Kidney epithelial cell (primary cell): ENCODE measurements at regions not wholly inside any gene's neighbourhood (a gene's known extent, or its start where the extent isn't known, plus 50 kb on each side); places are given as distances from the start of the nearest gene placed in this dataset.

Source experiments
- DNase-seq: peaks from one replicate; pipeline ENCODE4 v3.0.0-alpha.2; 2010; ENCODE audit warnings: low read depth
- H3K27me3 ChIP-seq: 2 replicates; pipeline ENCODE4 v1.6.0; 2011; ENCODE audit warnings: low read length; ENCODE audit not compliant: control insufficient read depth, insufficient read depth
- H3K36me3 ChIP-seq: 2 replicates; pipeline ENCODE4 v1.5.1; 2011; ENCODE audit warnings: low read length; ENCODE audit not compliant: control insufficient read depth, insufficient read depth
- H3K4me3 ChIP-seq: 2 replicates; pipeline ENCODE4 v1.5.1; 2011; ENCODE audit warnings: low read depth, mild to moderate bottlenecking, control low read depth, low read length
- CTCF ChIP-seq: IDR thresholded peaks from 2 replicates; pipeline ENCODE4 v1.5.1; 2011; ENCODE audit warnings: mild to moderate bottlenecking, moderate library complexity, low read length, control low read depth, inconsistent platforms; ENCODE audit not compliant: insufficient read depth, poor library complexity, severe bottlenecking

- no peak overlapping the region for H3K4me3 ChIP-seq
- TF ChIP-seq CTCF, result no peak
- no peaks in the 10 kb centered on the region for H3K36me3 ChIP-seq
- no peak for DNase-seq
- no peaks in the 10 kb centered on the region for H3K27me3 ChIP-seq
These were observed 971.0 kb upstream of the GYPC start for GRCh38 chr2:125684932-125685331.

GRCh38 chr2:125696560-125696959 lies 959.4 kb upstream of the GYPC start:
- Histone ChIP-seq H3K27me3 (no peaks in the 10 kb centered on the region), H3K4me3 (no peak overlapping the region), H3K36me3 (no peaks in the 10 kb centered on the region)
- TF ChIP-seq CTCF, result no peak
- DNase-seq, result no peak

DNA sequence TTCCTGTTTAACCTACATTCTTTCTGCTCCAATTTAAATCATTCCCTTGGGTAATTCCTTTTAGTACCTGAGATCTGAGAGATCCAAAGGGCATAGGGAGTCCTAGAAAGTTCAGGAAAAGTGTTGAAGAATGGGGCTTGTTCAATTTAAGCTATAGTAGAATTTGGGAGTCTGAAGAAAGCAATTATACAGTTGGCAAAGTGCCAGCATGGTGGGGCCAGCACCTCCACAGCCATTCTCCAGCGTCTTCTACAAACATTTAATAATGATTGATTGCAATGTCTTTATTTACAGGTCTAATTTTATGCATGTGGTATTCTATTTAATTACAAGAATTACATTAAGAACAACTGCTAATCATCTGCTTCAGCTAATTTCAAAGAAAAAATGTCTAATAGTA lies 957.7 kb upstream of the GYPC start:
- DNase-seq, result no peak
- TF ChIP-seq CTCF, result no peak
- Histone ChIP-seq H3K27me3 (no peaks in the 10 kb centered on the region), H3K4me3 (no peak overlapping the region), H3K36me3 (no peaks in the 10 kb centered on the region)

DNA sequence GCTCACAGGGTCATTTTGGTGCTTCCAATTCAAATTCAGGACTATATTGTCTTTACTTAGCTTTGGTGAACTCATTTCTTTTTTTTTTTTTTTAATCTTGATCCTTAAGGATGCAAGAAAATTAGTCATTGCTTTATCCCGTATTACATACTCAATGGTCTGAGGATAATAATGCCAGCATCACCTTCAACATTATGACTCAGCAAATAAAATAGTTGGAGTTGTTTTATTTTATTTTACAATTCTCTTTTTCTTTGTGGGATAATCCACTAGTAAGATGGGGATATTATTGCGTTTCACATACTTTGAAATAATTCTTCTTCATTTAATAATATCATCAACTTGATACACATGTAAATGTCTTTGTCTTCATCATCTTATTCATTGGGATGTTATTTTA lies 954.9 kb upstream of the GYPC start:
- no peak for DNase-seq
- no peak for TF ChIP-seq CTCF
- H3K4me3 ChIP-seq, result no peak overlapping the region
- H3K36me3 ChIP-seq, result no peaks in the 10 kb centered on the region
- no peaks in the 10 kb centered on the region for H3K27me3 ChIP-seq

- TF ChIP-seq CTCF, result no peak
- Histone ChIP-seq H3K4me3 (no peak overlapping the region), H3K36me3 (no peaks in the 10 kb centered on the region), H3K27me3 (no peaks in the 10 kb centered on the region)
- no peak for DNase-seq
These were observed 948.3 kb upstream of the GYPC start for GRCh38 chr2:125707611-125708010.

DNA sequence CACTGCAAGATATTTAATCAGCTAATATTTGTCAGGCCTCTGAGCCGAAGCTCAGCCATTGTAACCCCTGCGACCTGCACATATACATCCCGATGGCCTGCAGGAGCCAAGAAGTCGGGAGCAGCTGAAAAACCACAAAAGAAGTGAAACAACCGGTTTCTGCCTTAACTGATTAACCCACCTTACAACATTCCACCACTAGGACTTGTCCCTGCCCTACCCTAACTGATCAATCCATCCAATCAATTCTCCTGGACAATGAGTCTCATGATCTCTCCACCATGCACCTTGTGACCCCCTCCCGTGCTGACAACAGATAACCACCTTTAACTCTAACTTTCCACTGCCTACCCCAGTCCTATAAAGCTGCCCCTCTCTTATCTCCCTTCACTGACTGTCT lies 945.4 kb upstream of the GYPC start:
- H3K27me3 ChIP-seq, result no peaks in the 10 kb centered on the region
- H3K4me3 ChIP-seq, result no peak overlapping the region
- no peak for DNase-seq
- TF ChIP-seq CTCF, result no peak
- H3K36me3 ChIP-seq, result no peaks in the 10 kb centered on the region
